H1 (cell line): ENCODE measurements at regions not wholly inside any gene's neighbourhood (a gene's known extent, or its start where the extent isn't known, plus 50 kb on each side); places are given as distances from the start of the nearest gene placed in this dataset.

Experiments
- BACH1 ChIP-seq: IDR thresholded peaks from 2 replicates; pipeline ENCODE4 v1.6.1; 2012; ENCODE audit warnings: low read length, improper control_type of control experiment
- BRCA1 ChIP-seq: IDR thresholded peaks from 2 replicates; pipeline ENCODE4 v1.6.1; 2012; ENCODE audit warnings: low read depth, low read length, improper control_type of control experiment
- CEBPB ChIP-seq: IDR thresholded peaks from 2 replicates; pipeline ENCODE4 v1.6.1; 2012; ENCODE audit warnings: low read depth, low read length
- CHD1 ChIP-seq: IDR thresholded peaks from 2 replicates; pipeline ENCODE4 v1.6.1; 2012; ENCODE audit warnings: low read depth, low read length, improper control_type of control experiment
- CHD2 ChIP-seq: IDR thresholded peaks from 2 replicates; pipeline ENCODE4 v1.6.1; 2012; ENCODE audit warnings: low read length, improper control_type of control experiment
- CTBP2 ChIP-seq: IDR thresholded peaks from 2 replicates; pipeline ENCODE4 v1.7.0; 2011; ENCODE audit warnings: borderline replicate concordance, mild to moderate bottlenecking, moderate library complexity, mixed read lengths, low read length; ENCODE audit not compliant: insufficient read depth, insufficient read length
- E2F6 ChIP-seq: IDR thresholded peaks from 2 replicates; pipeline ENCODE4 v1.6.1; 2012; ENCODE audit warnings: inconsistent platforms
- EGR1 ChIP-seq: IDR thresholded peaks from 2 replicates; pipeline ENCODE4 v1.6.1; 2011; ENCODE audit warnings: low read depth, low read length, borderline replicate concordance
- EZH2 ChIP-seq: fragments of 200-600 bp; sonication (generic); IDR thresholded peaks from 2 replicates; pipeline ENCODE4 v1.7.1; 2012; ENCODE audit warnings: low read depth, mild to moderate bottlenecking, moderate library complexity, low read length, inconsistent platforms; ENCODE audit not compliant: severe bottlenecking
- GTF2F1 ChIP-seq: IDR thresholded peaks from 2 replicates; pipeline ENCODE4 v1.6.1; 2012; ENCODE audit warnings: low read depth, low read length, improper control_type of control experiment, borderline replicate concordance
- HDAC2 ChIP-seq, 2 experiments: fragments of 300-600 bp in 1 of 2; sonication (generic) in 1 of 2; IDR thresholded peaks; 2 replicates each; pipeline ENCODE4 v1.6.1; 2011 to 2012; ENCODE audit warnings: low read depth in 2 of 2, low read length in 2 of 2, mild to moderate bottlenecking in 2 of 2, moderate library complexity in 2 of 2, borderline replicate concordance in 1 of 2, inconsistent platforms in 1 of 2
- HDAC6 ChIP-seq: IDR thresholded peaks from one replicate; pipeline ENCODE4 v1.7.1; 2012; ENCODE audit warnings: low read depth, mild to moderate bottlenecking, inconsistent platforms, low read length, moderate library complexity
- JUN ChIP-seq: IDR thresholded peaks from 2 replicates; pipeline ENCODE4 v1.6.1; 2011; ENCODE audit warnings: low read depth, mild to moderate bottlenecking, improper control_type of control experiment, low read length
- MAFK ChIP-seq: IDR thresholded peaks from 2 replicates; pipeline ENCODE4 v1.6.1; 2012; ENCODE audit warnings: low read depth, mild to moderate bottlenecking, improper control_type of control experiment, low read length
- MAX ChIP-seq: IDR thresholded peaks from 2 replicates; pipeline ENCODE4 v1.6.1; 2012; ENCODE audit warnings: inconsistent platforms
- NANOG ChIP-seq: IDR thresholded peaks from 2 replicates; pipeline ENCODE4 v1.6.1; 2011; ENCODE audit warnings: low read length, low read depth, mild to moderate bottlenecking, inconsistent platforms; ENCODE audit not compliant: insufficient read depth, poor library complexity, severe bottlenecking
- PHF8 ChIP-seq: fragments of 200-600 bp; sonication (generic); conservative IDR thresholded peaks from 2 replicates; pipeline ENCODE4 v1.7.1; 2012; ENCODE audit warnings: low read depth, mild to moderate bottlenecking, inconsistent platforms, low read length, moderate library complexity
- SAP30 ChIP-seq: fragments of 300-600 bp; sonication (generic); IDR thresholded peaks from 2 replicates; pipeline ENCODE4 v1.7.1; 2012; ENCODE audit warnings: low read length, moderate library complexity, mild to moderate bottlenecking, inconsistent platforms; ENCODE audit not compliant: insufficient read depth, insufficient replicate concordance
- SIRT6 ChIP-seq: IDR thresholded peaks from one replicate; pipeline ENCODE4 v1.7.1; 2012; ENCODE audit warnings: low read length, inconsistent platforms
- TAF7 ChIP-seq: optimal IDR thresholded peaks from 2 replicates; pipeline ENCODE3; 2011; ENCODE audit warnings: low read depth, mild to moderate bottlenecking, inconsistent platforms, low read length, moderate library complexity, borderline replicate concordance
- TBP ChIP-seq: IDR thresholded peaks from 2 replicates; pipeline ENCODE4 v1.6.1; 2011; ENCODE audit warnings: low read depth, low read length, improper control_type of control experiment
- USF2 ChIP-seq: IDR thresholded peaks from 2 replicates; pipeline ENCODE4 v1.6.1; 2011; ENCODE audit warnings: low read length, improper control_type of control experiment
- ZNF274 ChIP-seq: IDR thresholded peaks from 2 replicates; pipeline ENCODE4 v1.7.0; 2012; ENCODE audit warnings: low read length, borderline replicate concordance; ENCODE audit errors: extremely low read depth

GRCh38 chr12:114186241-114187002 is 219.5 kb downstream of the TBX5 start (continued):
- no peak for TF ChIP-seq EZH2
- TF ChIP-seq ZNF274 = no peak
- no peak for TF ChIP-seq CHD2
- no peak for TF ChIP-seq HDAC6
- no peak for TF ChIP-seq JUN
- no peak for TF ChIP-seq TBP
- no peak for TF ChIP-seq BRCA1
- peak; percentile 65; the same call in 1 of the 2 replicates for TF ChIP-seq MAX
- no peak for TF ChIP-seq CHD1
- TF ChIP-seq HDAC2 (IDR thresholded peaks at IDR 0.05; ENCODE audit: borderline replicate concordance in 1 of 2, low read depth in 2 of 2, low read length in 2 of 2) = peak in 1 of 2 experiments; percentile 66; a peak in 1 of 4 replicates
- TF ChIP-seq SIRT6 = no peak
- no peak for TF ChIP-seq GTF2F1
- no peak for TF ChIP-seq SAP30
- peak; percentile 51; the same call in 1 of the 2 replicates for TF ChIP-seq E2F6
- TF ChIP-seq NANOG = no peak
- TF ChIP-seq TAF7 = no peak
- TF ChIP-seq EGR1 = no peak
- peak; percentile 75 for TF ChIP-seq CTBP2
- TF ChIP-seq CEBPB = no peak
- no peak for TF ChIP-seq MAFK
- TF ChIP-seq BACH1 = no peak
- no peak for TF ChIP-seq USF2
- no peak for TF ChIP-seq PHF8
